ENCODE measurements at regions not wholly inside any gene's neighbourhood (a gene's known extent, or its start where the extent isn't known, plus 50 kb on each side); places are given as distances from the start of the nearest gene placed in this dataset.

GRCh38 chr16:66130296-66130905 is 236.1 kb upstream of the CDH5 start:
- Histone ChIP-seq H3K36me3 (ENCODE audit: insufficient read depth, low read length) (no peaks in the 10 kb centered on the region), H3K79me2 (ENCODE audit: control insufficient read depth, insufficient read depth, low read length, unreplicated experiment) (no peaks in the 10 kb centered on the region), H3K27ac (ENCODE audit: low read depth, low read length) (peak overlapping the region; percentile 77), H3K4me1 (ENCODE audit: control insufficient read depth, insufficient read depth, low read length, unreplicated experiment) (peaks cover 31% of the 10 kb centered on the region), H3K27me3 (ENCODE audit: insufficient read depth, low read length) (no peaks in the 10 kb centered on the region), H2AFZ (ENCODE audit: low read length, unreplicated experiment) (peak overlapping the region; percentile 58), H3K4me3 (ENCODE audit: low read depth, low read length) (0 out of 2 replicates have a peak overlapping the region, but pooled peaks have one; percentile 37)

DNA sequence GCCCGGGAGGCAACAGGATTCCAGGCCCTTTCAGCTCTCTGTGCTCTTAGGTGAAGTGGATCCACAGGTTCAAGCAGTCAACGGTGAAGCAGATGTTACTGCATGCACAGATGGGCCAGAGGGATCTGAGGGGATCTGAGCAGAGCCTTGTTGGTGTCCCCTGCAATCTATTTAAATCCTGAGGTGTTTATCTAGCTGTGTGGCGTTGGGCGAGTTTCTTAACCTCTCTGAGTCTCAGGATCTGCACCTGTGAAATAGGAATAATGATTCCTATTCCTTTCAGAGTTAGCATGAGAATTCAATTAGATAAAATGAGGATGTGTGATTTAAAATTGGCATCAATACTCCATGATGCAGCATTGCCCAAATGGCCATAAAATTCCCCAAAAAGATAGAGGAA is 237.3 kb upstream of the CDH5 start:
- Histone ChIP-seq H3K27ac (ENCODE audit: low read depth, low read length) (no peak overlapping the region), H3K4me3 (ENCODE audit: low read depth, low read length) (no peak overlapping the region), H3K4me1 (ENCODE audit: control insufficient read depth, insufficient read depth, low read length, unreplicated experiment) (peaks cover 31% of the 10 kb centered on the region), H3K36me3 (ENCODE audit: insufficient read depth, low read length) (no peaks in the 10 kb centered on the region), H3K27me3 (ENCODE audit: insufficient read depth, low read length) (no peaks in the 10 kb centered on the region), H3K79me2 (ENCODE audit: control insufficient read depth, insufficient read depth, low read length, unreplicated experiment) (no peaks in the 10 kb centered on the region), H2AFZ (ENCODE audit: low read length, unreplicated experiment) (no peak overlapping the region)

DNA sequence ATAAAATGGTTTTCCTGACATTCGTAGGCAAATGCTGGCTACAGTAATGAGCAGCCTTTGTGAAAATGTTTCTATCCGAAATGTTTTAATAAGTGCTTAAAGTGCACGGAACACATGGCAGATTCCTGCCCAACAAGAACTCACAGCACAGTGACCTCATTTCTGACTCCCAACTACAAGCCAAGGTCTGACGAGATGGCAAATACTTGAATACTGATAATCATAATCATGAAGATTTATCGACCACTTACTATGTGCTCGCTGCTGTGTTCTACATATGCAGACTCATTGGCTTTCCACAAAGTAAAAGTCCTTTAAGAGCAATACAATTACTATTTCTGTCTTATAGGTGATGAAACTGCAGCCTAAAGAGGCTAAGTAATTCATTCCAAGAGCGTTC is 238.1 kb upstream of the CDH5 start:
- no peak overlapping the region for H3K4me3 ChIP-seq (ENCODE audit: low read depth, low read length)
- no peaks in the 10 kb centered on the region for H3K79me2 ChIP-seq (ENCODE audit: control insufficient read depth, insufficient read depth, low read length, unreplicated experiment)
- H2AFZ ChIP-seq (ENCODE audit: low read length, unreplicated experiment), result no peak overlapping the region
- peaks cover 31% of the 10 kb centered on the region for H3K4me1 ChIP-seq (ENCODE audit: control insufficient read depth, insufficient read depth, low read length, unreplicated experiment)
- H3K27me3 ChIP-seq (ENCODE audit: insufficient read depth, low read length), result no peaks in the 10 kb centered on the region
- H3K36me3 ChIP-seq (ENCODE audit: insufficient read depth, low read length), result no peaks in the 10 kb centered on the region
- H3K27ac ChIP-seq (ENCODE audit: low read depth, low read length), result no peak overlapping the region

GRCh38 chr16:66127459-66128370 is 238.8 kb upstream of the CDH5 start:
- Histone ChIP-seq H3K4me1 (ENCODE audit: control insufficient read depth, insufficient read depth, low read length, unreplicated experiment) (peaks cover 30% of the 10 kb centered on the region), H3K27ac (ENCODE audit: low read depth, low read length) (no peak overlapping the region), H2AFZ (ENCODE audit: low read length, unreplicated experiment) (no peak overlapping the region), H3K79me2 (ENCODE audit: control insufficient read depth, insufficient read depth, low read length, unreplicated experiment) (no peaks in the 10 kb centered on the region), H3K4me3 (ENCODE audit: low read depth, low read length) (no peak overlapping the region), H3K36me3 (ENCODE audit: insufficient read depth, low read length) (no peaks in the 10 kb centered on the region), H3K27me3 (ENCODE audit: insufficient read depth, low read length) (no peaks in the 10 kb centered on the region)

GRCh38 chr16:66121466-66121865 is 245.0 kb upstream of the CDH5 start:
- no peak overlapping the region for H2AFZ ChIP-seq (ENCODE audit: low read length, unreplicated experiment)
- peaks cover 4% of the 10 kb centered on the region for H3K4me1 ChIP-seq (ENCODE audit: control insufficient read depth, insufficient read depth, low read length, unreplicated experiment)
- no peak overlapping the region for H3K27ac ChIP-seq (ENCODE audit: low read depth, low read length)
- H3K36me3 ChIP-seq (ENCODE audit: insufficient read depth, low read length), result no peaks in the 10 kb centered on the region
- no peaks in the 10 kb centered on the region for H3K27me3 ChIP-seq (ENCODE audit: insufficient read depth, low read length)
- H3K4me3 ChIP-seq (ENCODE audit: low read depth, low read length), result no peak overlapping the region
- no peaks in the 10 kb centered on the region for H3K79me2 ChIP-seq (ENCODE audit: control insufficient read depth, insufficient read depth, low read length, unreplicated experiment)

- peaks cover 11% of the 10 kb centered on the region for H3K4me1 ChIP-seq (ENCODE audit: control insufficient read depth, insufficient read depth, low read length, unreplicated experiment)
- H3K4me3 ChIP-seq (ENCODE audit: low read depth, low read length), result no peak overlapping the region
- no peak overlapping the region for H3K27ac ChIP-seq (ENCODE audit: low read depth, low read length)
- no peaks in the 10 kb centered on the region for H3K36me3 ChIP-seq (ENCODE audit: insufficient read depth, low read length)
- no peaks in the 10 kb centered on the region for H3K27me3 ChIP-seq (ENCODE audit: insufficient read depth, low read length)
- H2AFZ ChIP-seq (ENCODE audit: low read length, unreplicated experiment), result no peak overlapping the region
- no peaks in the 10 kb centered on the region for H3K79me2 ChIP-seq (ENCODE audit: control insufficient read depth, insufficient read depth, low read length, unreplicated experiment)
These were observed 245.8 kb upstream of the CDH5 start for GRCh38 chr16:66120656-66121055.

GRCh38 chr16:66116163-66117002 is 250.1 kb upstream of the CDH5 start:
- no peaks in the 10 kb centered on the region for H3K27me3 ChIP-seq (ENCODE audit: insufficient read depth, low read length)

GRCh38 chr16:66115373-66115772 is 251.1 kb upstream of the CDH5 start:
- Histone ChIP-seq H3K4me3 (ENCODE audit: low read depth, low read length) (no peak overlapping the region), H3K79me2 (ENCODE audit: control insufficient read depth, insufficient read depth, low read length, unreplicated experiment) (no peaks in the 10 kb centered on the region), H3K27ac (ENCODE audit: low read depth, low read length) (no peak overlapping the region), H3K36me3 (ENCODE audit: insufficient read depth, low read length) (no peaks in the 10 kb centered on the region), H2AFZ (ENCODE audit: low read length, unreplicated experiment) (no peak overlapping the region), H3K4me1 (ENCODE audit: control insufficient read depth, insufficient read depth, low read length, unreplicated experiment) (peaks cover 11% of the 10 kb centered on the region), H3K27me3 (ENCODE audit: insufficient read depth, low read length) (no peaks in the 10 kb centered on the region)

More at GRCh38 chr16:66116163-66117002, 250.1 kb upstream of the CDH5 start:
- Histone ChIP-seq H2AFZ (ENCODE audit: low read length, unreplicated experiment) (no peak overlapping the region), H3K36me3 (ENCODE audit: insufficient read depth, low read length) (no peaks in the 10 kb centered on the region), H3K4me3 (ENCODE audit: low read depth, low read length) (no peak overlapping the region), H3K27ac (ENCODE audit: low read depth, low read length) (no peak overlapping the region), H3K79me2 (ENCODE audit: control insufficient read depth, insufficient read depth, low read length, unreplicated experiment) (no peaks in the 10 kb centered on the region), H3K4me1 (ENCODE audit: control insufficient read depth, insufficient read depth, low read length, unreplicated experiment) (peaks cover 11% of the 10 kb centered on the region)

GRCh38 chr16:66113223-66113622 is 253.3 kb upstream of the CDH5 start:
- no peak overlapping the region for H3K4me3 ChIP-seq (ENCODE audit: low read depth, low read length)
- no peaks in the 10 kb centered on the region for H3K79me2 ChIP-seq (ENCODE audit: control insufficient read depth, insufficient read depth, low read length, unreplicated experiment)

GRCh38 chr16:66109677-66110076 is 256.8 kb upstream of the CDH5 start:
- no peak overlapping the region for H2AFZ ChIP-seq (ENCODE audit: low read length, unreplicated experiment)
- no peak overlapping the region for H3K27ac ChIP-seq (ENCODE audit: low read depth, low read length)
- H3K27me3 ChIP-seq (ENCODE audit: insufficient read depth, low read length), result no peaks in the 10 kb centered on the region
- H3K79me2 ChIP-seq (ENCODE audit: control insufficient read depth, insufficient read depth, low read length, unreplicated experiment), result no peaks in the 10 kb centered on the region
- peaks cover 14% of the 10 kb centered on the region for H3K4me1 ChIP-seq (ENCODE audit: control insufficient read depth, insufficient read depth, low read length, unreplicated experiment)
- H3K4me3 ChIP-seq (ENCODE audit: low read depth, low read length), result no peak overlapping the region
- no peaks in the 10 kb centered on the region for H3K36me3 ChIP-seq (ENCODE audit: insufficient read depth, low read length)

More at GRCh38 chr16:66113223-66113622, 253.3 kb upstream of the CDH5 start:
- no peak overlapping the region for H3K27ac ChIP-seq (ENCODE audit: low read depth, low read length)
- no peaks in the 10 kb centered on the region for H3K36me3 ChIP-seq (ENCODE audit: insufficient read depth, low read length)
- no peak overlapping the region for H2AFZ ChIP-seq (ENCODE audit: low read length, unreplicated experiment)
- H3K27me3 ChIP-seq (ENCODE audit: insufficient read depth, low read length), result no peaks in the 10 kb centered on the region
- H3K4me1 ChIP-seq (ENCODE audit: control insufficient read depth, insufficient read depth, low read length, unreplicated experiment), result peaks cover 14% of the 10 kb centered on the region
